Activated CD4-positive, alpha-beta T cell treated with anti-CD3 and anti-CD28 coated beads, Interleukin-2, Interleukin-4, amounts not matched to agents 100 ng/mL and 50 ng/mL, durations not matched to agents 16 hours and 8 hours (primary cell): ENCODE measurements at regions not wholly inside any gene's neighbourhood (a gene's known extent, or its start where the extent isn't known, plus 50 kb on each side); places are given as distances from the start of the nearest gene placed in this dataset.
A peak's percentile ranks its signal among the peaks of the same experiment; 100 is the strongest.
"Not testable (repeated sequence)": the region's sequence is repeated elsewhere in the genome, so short reads cannot be mapped to it uniquely, and the experiment has no call there.

Experiments used
- DNase-seq: peaks from one replicate; pipeline ENCODE4 v3.0.0-alpha.2; 2020; ENCODE audit warnings: low spot score

- DNase-seq = no peak
Measured at GRCh38 chr4:126338548-126338947, 1023.8 kb downstream of the FAT4 start.

DNA sequence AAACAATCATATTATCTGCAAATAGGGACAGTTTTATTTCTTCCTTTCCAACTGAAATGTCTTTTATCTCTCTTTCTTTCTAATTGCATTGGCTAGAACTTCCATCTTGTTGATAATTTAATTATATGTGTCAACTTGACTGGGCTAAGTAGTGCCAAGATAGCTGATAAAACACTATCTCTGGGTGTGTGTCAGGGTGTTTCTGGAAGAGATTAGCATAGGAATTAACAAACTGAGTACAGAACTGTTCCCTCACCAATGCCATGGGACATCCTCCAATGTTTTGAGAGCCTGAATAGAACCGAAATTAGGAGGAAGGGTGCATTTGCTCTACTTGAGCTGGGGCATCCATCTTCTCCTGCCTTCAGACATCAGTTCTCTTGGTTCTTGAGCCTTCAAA is 1027.2 kb downstream of the FAT4 start:
- no peak for DNase-seq

GRCh38 chr4:126344472-126344871 is 1029.7 kb downstream of the FAT4 start:
- no peak for DNase-seq

- no peak for DNase-seq
Measured at GRCh38 chr4:126346654-126347053, 1031.9 kb downstream of the FAT4 start.

DNA sequence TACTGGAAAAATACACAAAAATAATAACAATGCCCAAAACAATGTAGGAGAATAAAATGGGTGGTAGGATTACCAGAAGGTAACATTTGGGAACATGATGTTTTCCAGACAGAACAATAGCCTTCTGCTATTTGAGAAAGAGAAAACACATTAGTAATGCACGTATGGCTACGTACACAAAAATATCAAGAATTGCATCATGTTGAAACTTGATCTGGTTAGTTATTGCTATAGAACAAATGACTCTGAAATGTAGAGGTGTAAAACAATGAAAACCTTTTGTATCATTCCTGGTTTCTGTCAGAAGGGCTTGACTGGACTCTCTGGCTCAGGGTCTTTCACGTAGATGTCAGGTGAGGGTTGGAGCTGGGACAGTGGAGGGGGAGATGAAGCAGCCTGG is 1040.0 kb downstream of the FAT4 start:
- DNase-seq = no peak

DNA sequence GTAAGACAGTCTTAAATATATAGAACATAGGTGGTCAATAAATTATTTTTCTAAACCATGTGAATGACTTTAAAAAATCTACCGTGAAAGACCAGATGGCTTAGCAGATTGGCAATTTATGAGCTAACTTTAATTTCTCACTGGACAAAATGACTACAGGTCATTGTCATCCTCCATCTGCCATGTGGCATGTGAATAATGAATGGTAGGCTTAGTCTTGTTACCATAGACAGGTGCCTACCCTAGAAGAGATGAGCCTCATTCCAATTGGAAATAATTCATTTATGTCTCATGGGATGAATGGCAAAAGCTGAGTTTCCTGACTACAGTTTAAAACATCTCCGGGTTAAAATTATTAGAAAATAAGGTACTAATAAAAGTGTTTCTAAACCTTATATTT is 1043.3 kb downstream of the FAT4 start:
- DNase-seq = no peak

DNA sequence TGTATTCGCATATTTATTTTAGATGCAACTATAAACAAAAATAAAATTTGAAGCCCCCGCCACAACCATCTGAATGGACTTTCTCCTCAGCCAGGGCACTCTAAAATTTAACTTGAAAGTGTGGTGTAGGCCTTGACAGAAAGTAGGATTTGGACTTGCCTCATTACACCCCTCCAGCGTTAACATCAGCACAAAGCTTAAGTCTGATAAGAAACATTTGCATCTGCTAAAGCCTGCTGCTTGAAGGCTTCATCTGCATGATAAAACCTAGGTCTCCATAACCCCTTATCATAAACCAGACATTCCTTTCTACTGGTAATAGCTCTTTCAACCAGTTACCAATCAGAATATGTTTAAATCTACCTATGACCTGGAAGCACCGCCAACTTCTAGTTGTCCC is 1046.5 kb downstream of the FAT4 start:
- DNase-seq = no peak

DNA sequence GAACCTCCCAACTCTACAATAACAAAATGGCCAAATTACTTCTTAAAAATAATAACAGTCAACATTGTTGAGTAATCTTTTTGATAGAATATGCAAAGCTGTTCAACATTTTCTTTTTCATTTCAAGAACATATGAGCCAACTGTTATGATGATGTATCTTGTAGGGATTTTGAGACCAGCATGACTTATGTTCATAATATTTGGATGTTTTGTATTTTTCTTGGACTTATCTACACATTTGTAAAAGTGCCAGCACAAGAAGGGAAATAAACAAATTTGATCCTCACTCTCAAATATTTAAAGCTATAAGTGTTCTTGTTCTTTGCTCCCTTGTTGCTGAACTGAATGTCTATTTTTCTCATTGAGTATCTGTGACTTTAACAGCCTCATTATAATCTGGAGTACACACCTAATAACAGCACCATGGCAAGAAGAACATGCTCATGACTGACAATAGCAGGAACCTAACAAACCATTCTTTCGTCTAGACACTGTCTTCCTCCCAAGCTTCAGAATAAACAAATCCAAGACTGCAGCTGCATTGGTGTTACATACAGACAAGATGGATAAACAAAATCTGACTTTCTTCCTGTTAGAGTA is 1049.7 kb downstream of the FAT4 start:
- no peak for DNase-seq

GRCh38 chr4:126369076-126369475 is 1054.3 kb downstream of the FAT4 start:
- DNase-seq = no peak

GRCh38 chr4:126372634-126373033 is 1057.9 kb downstream of the FAT4 start:
- no peak for DNase-seq

DNA sequence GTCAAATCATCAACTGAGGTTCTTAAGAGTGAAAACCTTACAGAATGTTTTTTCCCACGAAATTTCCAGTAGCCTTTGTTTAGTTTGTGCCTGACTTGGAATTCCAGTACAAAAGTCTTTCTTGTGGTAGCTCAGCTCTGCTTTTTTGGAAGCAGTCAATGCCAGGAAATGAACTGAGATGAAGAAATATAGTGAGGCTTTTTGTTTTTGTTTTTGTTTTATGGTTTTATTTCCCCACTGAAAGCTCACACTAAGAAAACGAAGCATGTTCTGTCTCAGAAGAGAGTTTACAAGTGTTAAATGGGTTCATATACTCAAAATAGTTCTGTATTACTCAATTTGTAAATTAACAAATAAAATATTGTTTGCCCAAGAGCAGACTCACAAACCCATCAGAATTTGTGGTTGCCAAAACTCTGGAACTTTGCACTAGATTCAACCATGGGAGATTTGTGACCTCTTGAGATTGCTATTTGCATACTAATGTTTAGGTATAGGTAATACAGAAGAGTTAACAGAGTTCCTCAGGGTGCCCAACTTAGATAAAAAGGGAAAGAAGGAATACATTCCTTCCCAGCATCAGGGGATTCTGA is 1060.8 kb downstream of the FAT4 start:
- DNase-seq = no peak

DNA sequence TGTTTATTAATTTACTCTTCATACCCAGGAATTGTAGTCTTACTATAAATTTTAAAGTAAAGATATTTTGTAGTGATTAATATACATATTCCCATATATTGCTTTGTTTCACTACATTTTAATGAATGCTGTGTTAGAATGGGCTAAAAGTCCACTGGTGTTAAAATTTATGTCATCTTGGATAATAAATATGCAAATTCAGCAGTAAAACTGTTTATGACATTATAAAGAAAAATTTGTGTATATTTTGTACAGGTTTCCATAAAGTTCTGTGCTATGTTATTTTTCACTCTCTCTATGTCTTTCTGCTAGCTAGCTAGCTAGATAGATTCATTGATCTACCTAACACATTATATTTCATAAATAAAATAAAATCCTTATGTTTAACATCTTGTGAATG is 1071.2 kb downstream of the FAT4 start:
- DNase-seq = no peak

- DNase-seq = no peak
Measured at GRCh38 chr4:126386512-126386911, 1071.8 kb downstream of the FAT4 start.

- no peak for DNase-seq
Measured at GRCh38 chr4:126395664-126396063, 1080.9 kb downstream of the FAT4 start.

DNA sequence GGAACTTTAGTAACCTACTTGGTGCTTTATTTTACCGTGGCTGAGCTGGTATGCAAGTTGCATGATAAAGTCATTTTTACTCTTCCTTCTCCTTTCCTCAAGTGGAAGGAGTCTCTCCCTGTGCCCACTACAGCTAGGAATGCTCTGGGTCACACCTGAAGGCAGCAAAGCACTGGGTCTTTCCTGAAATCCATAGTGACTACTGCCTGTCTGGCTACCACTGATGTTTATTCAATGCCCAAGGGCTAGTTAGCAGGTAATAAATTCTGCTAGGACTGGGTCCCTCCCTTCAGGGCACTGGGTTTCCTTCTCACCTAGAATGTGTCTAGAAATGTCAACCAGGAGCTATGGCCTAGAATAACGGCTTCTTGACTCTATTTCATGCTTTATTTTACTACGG is 1081.4 kb downstream of the FAT4 start:
- DNase-seq = no peak

DNA sequence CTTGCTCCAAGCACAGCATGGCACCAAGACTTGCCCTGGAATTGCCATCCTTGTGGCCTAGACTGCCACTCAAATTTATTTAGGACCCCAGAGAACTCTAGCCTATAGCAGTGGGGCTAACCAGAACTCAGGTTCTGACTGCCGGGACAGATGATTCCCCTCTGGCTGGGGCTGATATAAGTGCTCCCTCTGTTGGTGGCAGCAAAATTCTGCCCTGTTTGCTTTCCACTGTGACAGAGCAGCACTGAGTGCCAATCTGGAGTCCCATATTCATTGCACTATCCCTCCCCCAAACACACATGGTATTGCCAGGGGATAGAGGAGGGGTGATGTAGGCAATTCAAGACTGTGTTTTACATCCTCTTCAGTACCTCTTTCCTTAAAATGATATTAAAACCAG is 1081.9 kb downstream of the FAT4 start:
- DNase-seq = no peak

GRCh38 chr4:126404549-126404948 is 1089.8 kb downstream of the FAT4 start:
- DNase-seq = no peak

- peak; percentile 8 for DNase-seq
Measured at GRCh38 chr4:126405369-126405982, 1090.7 kb downstream of the FAT4 start.

DNA sequence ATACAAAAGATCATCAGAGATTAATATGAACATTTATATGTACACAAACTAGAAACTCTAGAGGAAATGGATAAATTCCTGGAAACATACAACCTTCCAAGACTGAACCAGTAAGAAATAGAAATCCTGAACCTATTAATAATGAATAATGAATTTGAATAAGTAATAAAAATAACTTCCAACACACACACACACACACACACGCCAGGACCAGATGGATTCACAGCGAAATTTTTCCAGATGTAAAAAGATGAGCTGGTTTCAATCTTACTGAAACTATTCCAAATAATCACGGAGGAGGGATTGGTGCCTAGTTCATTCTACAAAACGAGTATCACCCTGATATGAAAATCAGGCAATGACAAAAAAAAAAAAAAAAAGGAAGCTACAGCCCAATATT is 1095.0 kb downstream of the FAT4 start:
- DNase-seq = no peak

DNA sequence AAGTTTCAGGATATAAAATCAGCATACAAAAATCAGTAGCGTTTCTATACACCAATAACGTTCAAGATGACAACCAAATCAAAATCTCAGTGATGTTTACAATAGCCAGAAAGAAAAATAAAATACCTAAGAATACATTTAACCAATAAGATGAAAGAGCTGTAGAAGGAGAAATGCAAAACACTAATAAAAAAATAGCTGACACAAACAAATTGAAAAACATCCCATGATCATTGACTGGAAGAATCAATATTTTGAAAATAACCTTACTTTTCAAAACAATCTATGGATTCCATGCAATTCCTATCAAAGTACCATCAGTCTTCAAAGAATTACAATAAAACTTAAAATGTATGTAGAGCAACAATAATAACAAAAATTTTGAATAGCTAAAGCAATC is 1096.3 kb downstream of the FAT4 start:
- DNase-seq = no peak

GRCh38 chr4:126412310-126412709 is 1097.6 kb downstream of the FAT4 start:
- not testable (repeated sequence) for DNase-seq

GRCh38 chr4:126414741-126415140 is 1100.0 kb downstream of the FAT4 start:
- no peak for DNase-seq

DNA sequence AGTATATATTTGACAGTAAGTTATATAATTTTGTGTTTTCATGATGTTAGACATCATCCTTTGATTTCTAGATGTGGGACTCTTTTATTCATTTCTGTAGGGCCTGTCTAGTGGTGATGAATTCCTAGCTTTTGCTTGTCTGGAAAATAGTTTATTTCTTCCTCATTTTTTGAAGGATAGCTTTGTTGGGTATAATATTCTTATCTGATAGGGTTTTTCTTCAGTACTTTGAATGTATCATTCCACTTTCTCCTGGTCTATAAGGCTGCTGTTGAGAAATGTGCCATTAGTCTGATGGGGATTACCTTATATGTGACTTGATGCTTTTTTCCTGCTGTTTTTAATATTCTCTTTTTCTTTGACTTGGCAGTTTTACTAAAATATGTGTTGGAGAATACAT is 1104.5 kb downstream of the FAT4 start:
- no peak for DNase-seq

DNA sequence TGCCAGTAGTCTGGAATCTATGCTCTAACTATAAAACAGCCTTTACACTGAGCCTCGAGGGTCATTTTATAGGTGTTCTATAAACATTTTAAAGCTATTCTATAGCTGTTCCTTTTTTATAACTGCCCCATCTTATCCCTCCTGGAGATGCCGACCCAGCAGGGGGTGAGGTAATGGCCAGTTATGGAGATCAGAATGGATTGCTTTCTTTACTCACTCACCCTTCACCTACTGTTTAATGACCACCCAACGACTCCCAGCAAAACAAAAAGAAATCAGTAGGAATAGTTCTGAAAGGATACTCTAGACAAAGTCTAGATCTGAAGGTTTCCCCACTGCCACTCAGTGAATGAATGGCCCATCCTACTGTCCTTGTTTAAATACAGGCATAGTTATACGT is 1113.1 kb downstream of the FAT4 start:
- DNase-seq = no peak
